GM18867 (cell line): ENCODE measurements at regions not wholly inside any gene's neighbourhood (a gene's known extent, or its start where the extent isn't known, plus 50 kb on each side); places are given as distances from the start of the nearest gene placed in this dataset.
"Not testable (repeated sequence)": the region's sequence is repeated elsewhere in the genome, so short reads cannot be mapped to it uniquely, and the experiment has no call there.

Experiments
- ATAC-seq: cut with Tn5 transposase; IDR thresholded peaks from one replicate; pipeline ENCODE4 v1.9.1; 2021; ENCODE audit warnings: mild to moderate bottlenecking, moderate library complexity; ENCODE audit not compliant: unreplicated experiment

GRCh38 chr4:91653067-91653466 lies 650.7 kb upstream of the GRID2 start:
- ATAC-seq, result no peak

GRCh38 chr4:91681091-91681490 lies 622.7 kb upstream of the GRID2 start:
- no peak for ATAC-seq

GRCh38 chr4:91681544-91681943 lies 622.2 kb upstream of the GRID2 start:
- ATAC-seq, result no peak

GRCh38 chr4:91684955-91685354 lies 618.8 kb upstream of the GRID2 start:
- ATAC-seq, result no peak

GRCh38 chr4:91688413-91688812 lies 615.4 kb upstream of the GRID2 start:
- no peak for ATAC-seq

GRCh38 chr4:91699691-91700090 lies 604.1 kb upstream of the GRID2 start:
- ATAC-seq, result not testable (repeated sequence)

- ATAC-seq, result no peak
These were observed 573.9 kb upstream of the GRID2 start for GRCh38 chr4:91729851-91730250.

- no peak for ATAC-seq
These were observed 569.1 kb upstream of the GRID2 start for GRCh38 chr4:91734682-91735081.

- ATAC-seq, result not testable (repeated sequence)
These were observed 564.9 kb upstream of the GRID2 start for GRCh38 chr4:91738831-91739230.

GRCh38 chr4:91746551-91746950 lies 557.2 kb upstream of the GRID2 start:
- no peak for ATAC-seq

- ATAC-seq, result no peak
These were observed 551.8 kb upstream of the GRID2 start for GRCh38 chr4:91751961-91752360.

GRCh38 chr4:91754716-91755115 lies 549.0 kb upstream of the GRID2 start:
- no peak for ATAC-seq

GRCh38 chr4:91758487-91758886 lies 545.3 kb upstream of the GRID2 start:
- ATAC-seq, result no peak

- ATAC-seq, result no peak
These were observed 539.7 kb upstream of the GRID2 start for GRCh38 chr4:91764085-91764484.

GRCh38 chr4:91769912-91770311 lies 533.9 kb upstream of the GRID2 start:
- ATAC-seq, result no peak

GRCh38 chr4:91791631-91792030 lies 512.1 kb upstream of the GRID2 start:
- ATAC-seq, result not testable (repeated sequence)

GRCh38 chr4:91795947-91796346 lies 507.8 kb upstream of the GRID2 start:
- no peak for ATAC-seq

GRCh38 chr4:91812319-91812718 lies 491.4 kb upstream of the GRID2 start:
- no peak for ATAC-seq

GRCh38 chr4:91824773-91825172 lies 479.0 kb upstream of the GRID2 start:
- ATAC-seq, result no peak

GRCh38 chr4:91826186-91826585 lies 477.6 kb upstream of the GRID2 start:
- ATAC-seq, result no peak

- ATAC-seq, result no peak
These were observed 475.9 kb upstream of the GRID2 start for GRCh38 chr4:91827914-91828313.

GRCh38 chr4:91829531-91829930 lies 474.2 kb upstream of the GRID2 start:
- no peak for ATAC-seq

- no peak for ATAC-seq
These were observed 472.9 kb upstream of the GRID2 start for GRCh38 chr4:91830681-91831395.
